Loucy (cell line): ENCODE measurements at regions not wholly inside any gene's neighbourhood (a gene's known extent, or its start where the extent isn't known, plus 50 kb on each side); places are given as distances from the start of the nearest gene placed in this dataset.

ENCODE experiments used
- H2AFZ ChIP-seq: fragments of 200-600 bp; sonication (generic); 2 replicates; pipeline ENCODE4 v1.6.0; 2016; ENCODE audit warnings: antibody characterized with exemption, mild to moderate bottlenecking, low read length, moderate library complexity
- H3F3A ChIP-seq: fragments of 200-600 bp; 2 replicates; pipeline ENCODE4 v1.6.0; 2016; ENCODE audit warnings: antibody characterized with exemption, low read depth, mild to moderate bottlenecking
- H3K27me3 ChIP-seq: fragments of 200-600 bp; sonication (generic); 2 replicates; pipeline ENCODE4 v1.6.1; 2014; ENCODE audit warnings: low read length, mild to moderate bottlenecking; ENCODE audit not compliant: insufficient read depth, poor library complexity, severe bottlenecking
- H3K36me3 ChIP-seq: fragments of 200-600 bp; sonication (generic); 2 replicates; pipeline ENCODE4 v1.6.1; 2016; ENCODE audit warnings: low read length; ENCODE audit not compliant: insufficient read depth
- H3K4me1 ChIP-seq: fragments of 200-600 bp; sonication (generic); 2 replicates; pipeline ENCODE4 v1.5.1; 2014; ENCODE audit warnings: low read length, mild to moderate bottlenecking; ENCODE audit not compliant: insufficient read depth, poor library complexity, severe bottlenecking
- H3K4me2 ChIP-seq: fragments of 200-600 bp; sonication (generic); 2 replicates; pipeline ENCODE4 v1.6.0; 2014; ENCODE audit warnings: antibody characterized with exemption, low read length, low read depth, mild to moderate bottlenecking; ENCODE audit not compliant: poor library complexity, severe bottlenecking
- H3K4me3 ChIP-seq: fragments of 200-600 bp; sonication (generic); 2 replicates; pipeline ENCODE4 v1.5.1; 2014; ENCODE audit warnings: low read length, mild to moderate bottlenecking, mixed read lengths; ENCODE audit not compliant: poor library complexity, severe bottlenecking
- H3K79me2 ChIP-seq: fragments of 200-600 bp; sonication (generic); 2 replicates; pipeline ENCODE4 v1.6.1; 2014; ENCODE audit warnings: low read length; ENCODE audit not compliant: insufficient read depth
- H3K9ac ChIP-seq: fragments of 200-600 bp; sonication (generic); 2 replicates; pipeline ENCODE4 v1.6.0; 2014; ENCODE audit warnings: mild to moderate bottlenecking, low read depth, low read length, moderate library complexity; ENCODE audit not compliant: poor library complexity, severe bottlenecking
- H3K9me2 ChIP-seq: fragments of 200-600 bp; sonication (generic); replicated peaks from 2 replicates; pipeline ENCODE4 v1.6.1; 2016; ENCODE audit warnings: low read depth, low read length, mixed read lengths
- H3K9me3 ChIP-seq: fragments of 200-600 bp; sonication (generic); 2 replicates; pipeline ENCODE4 v1.6.1; 2014; ENCODE audit warnings: mild to moderate bottlenecking, antibody characterized with exemption, low read length, low read depth; ENCODE audit not compliant: insufficient read depth
- H4K20me1 ChIP-seq: fragments of 200-600 bp; sonication (generic); 2 replicates; pipeline ENCODE4 v1.6.0; 2014; ENCODE audit warnings: antibody characterized with exemption, low read length, mild to moderate bottlenecking; ENCODE audit not compliant: insufficient read depth, poor library complexity, severe bottlenecking
- EZH2phosphoT487 ChIP-seq: fragments of 200-600 bp; IDR thresholded peaks from 2 replicates; pipeline ENCODE4 v1.6.1; 2018; ENCODE audit warnings: antibody characterized with exemption, mild to moderate bottlenecking, moderate library complexity, borderline replicate concordance
- TF ChIP-seq, protein P1 (sequence below): fragments of 200-600 bp; sonication (generic); conservative IDR thresholded peaks from 2 replicates; pipeline ENCODE4 v1.5.1; 2014; ENCODE audit warnings: mild to moderate bottlenecking, antibody characterized with exemption, low read length

DNA sequence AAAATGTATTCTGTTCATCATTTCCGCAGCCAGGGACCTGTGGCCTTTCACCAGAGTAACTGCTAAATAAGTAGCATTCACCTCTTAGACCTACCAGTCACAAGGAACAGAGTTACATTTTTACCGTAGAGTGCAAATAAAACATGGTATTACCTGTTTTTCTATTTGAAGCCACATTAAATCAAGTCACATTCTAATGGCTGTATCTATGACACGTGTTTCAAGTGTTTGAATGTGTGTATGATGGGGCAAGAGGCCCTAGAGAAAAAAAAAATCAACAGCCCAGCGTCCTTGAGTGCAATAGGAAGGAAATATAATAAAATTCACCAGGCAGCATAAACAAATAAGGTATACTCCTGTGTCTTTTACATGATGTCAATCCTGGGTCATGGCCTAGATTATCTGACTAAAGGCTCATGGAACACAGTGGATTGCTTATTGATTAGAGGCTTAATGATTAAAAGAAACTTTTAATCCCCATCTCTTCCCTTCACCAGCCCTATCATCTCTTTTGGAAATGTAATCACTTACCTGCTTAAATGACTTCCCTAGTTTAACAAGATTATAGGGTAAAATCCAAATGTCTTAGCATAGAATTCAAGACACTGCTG lies 168.7 kb upstream of the CDH5 start:
- Histone ChIP-seq H3K4me3 (no peak overlapping the region), H3K4me2 (no peak overlapping the region), H3K9ac (no peak overlapping the region), H3K36me3 (no peaks in the 10 kb centered on the region), H3K27me3 (no peaks in the 10 kb centered on the region), H3K9me2 (no peaks in the 10 kb centered on the region), H3F3A (no peaks in the 10 kb centered on the region), H3K9me3 (no peaks in the 10 kb centered on the region), H3K4me1 (no peaks in the 10 kb centered on the region), H4K20me1 (no peaks in the 10 kb centered on the region), H2AFZ (no peak overlapping the region), H3K79me2 (no peaks in the 10 kb centered on the region)
- TF ChIP-seq, protein P1, sequence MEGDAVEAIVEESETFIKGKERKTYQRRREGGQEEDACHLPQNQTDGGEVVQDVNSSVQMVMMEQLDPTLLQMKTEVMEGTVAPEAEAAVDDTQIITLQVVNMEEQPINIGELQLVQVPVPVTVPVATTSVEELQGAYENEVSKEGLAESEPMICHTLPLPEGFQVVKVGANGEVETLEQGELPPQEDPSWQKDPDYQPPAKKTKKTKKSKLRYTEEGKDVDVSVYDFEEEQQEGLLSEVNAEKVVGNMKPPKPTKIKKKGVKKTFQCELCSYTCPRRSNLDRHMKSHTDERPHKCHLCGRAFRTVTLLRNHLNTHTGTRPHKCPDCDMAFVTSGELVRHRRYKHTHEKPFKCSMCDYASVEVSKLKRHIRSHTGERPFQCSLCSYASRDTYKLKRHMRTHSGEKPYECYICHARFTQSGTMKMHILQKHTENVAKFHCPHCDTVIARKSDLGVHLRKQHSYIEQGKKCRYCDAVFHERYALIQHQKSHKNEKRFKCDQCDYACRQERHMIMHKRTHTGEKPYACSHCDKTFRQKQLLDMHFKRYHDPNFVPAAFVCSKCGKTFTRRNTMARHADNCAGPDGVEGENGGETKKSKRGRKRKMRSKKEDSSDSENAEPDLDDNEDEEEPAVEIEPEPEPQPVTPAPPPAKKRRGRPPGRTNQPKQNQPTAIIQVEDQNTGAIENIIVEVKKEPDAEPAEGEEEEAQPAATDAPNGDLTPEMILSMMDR, result no peak
- no peak for TF ChIP-seq EZH2phosphoT487

- TF ChIP-seq, protein P1, result no peak
- no peak for TF ChIP-seq EZH2phosphoT487
- H3K4me1 ChIP-seq, result no peaks in the 10 kb centered on the region
- no peak overlapping the region for H3K4me2 ChIP-seq
- H3K27me3 ChIP-seq, result no peaks in the 10 kb centered on the region
- no peak overlapping the region for H2AFZ ChIP-seq
- H3K4me3 ChIP-seq, result no peak overlapping the region
- H3K9me2 ChIP-seq, result no peaks in the 10 kb centered on the region
- no peaks in the 10 kb centered on the region for H3K79me2 ChIP-seq
- H3K9ac ChIP-seq, result no peak overlapping the region
- H3F3A ChIP-seq, result no peaks in the 10 kb centered on the region
- H3K9me3 ChIP-seq, result no peaks in the 10 kb centered on the region
- no peaks in the 10 kb centered on the region for H3K36me3 ChIP-seq
- no peaks in the 10 kb centered on the region for H4K20me1 ChIP-seq
These were observed 169.7 kb upstream of the CDH5 start for GRCh38 chr16:66196770-66197169.

- no peak overlapping the region for H3K4me2 ChIP-seq
- no peaks in the 10 kb centered on the region for H3K36me3 ChIP-seq
- no peaks in the 10 kb centered on the region for H4K20me1 ChIP-seq
- H3K27me3 ChIP-seq, result no peaks in the 10 kb centered on the region
- no peaks in the 10 kb centered on the region for H3K9me3 ChIP-seq
- H3F3A ChIP-seq, result no peaks in the 10 kb centered on the region
- H3K4me3 ChIP-seq, result no peak overlapping the region
- no peak overlapping the region for H2AFZ ChIP-seq
- H3K79me2 ChIP-seq, result no peaks in the 10 kb centered on the region
- TF ChIP-seq EZH2phosphoT487, result no peak
- TF ChIP-seq, protein P1, result no peak
- no peaks in the 10 kb centered on the region for H3K4me1 ChIP-seq
- no peaks in the 10 kb centered on the region for H3K9me2 ChIP-seq
- H3K9ac ChIP-seq, result no peak overlapping the region
These were observed 171.6 kb upstream of the CDH5 start for GRCh38 chr16:66194866-66195265.
